KMS-11 (cell line): ENCODE measurements at regions not wholly inside any gene's neighbourhood (a gene's known extent, or its start where the extent isn't known, plus 50 kb on each side); places are given as distances from the start of the nearest gene placed in this dataset.

ENCODE experiments used
- H2AFZ ChIP-seq: fragments of 200-600 bp; sonication (generic); 2 replicates; pipeline ENCODE4 v1.6.1; 2016; ENCODE audit warnings: antibody characterized with exemption, mixed run types, low read depth
- H3K27ac ChIP-seq: fragments of 200-600 bp; sonication (generic); 2 replicates; pipeline ENCODE4 v1.6.1; 2016; ENCODE audit warnings: mild to moderate bottlenecking, mixed run types
- H3K27me3 ChIP-seq: fragments of 200-600 bp; sonication (generic); 2 replicates; pipeline ENCODE4 v1.6.1; 2017; ENCODE audit warnings: mild to moderate bottlenecking, low read depth, mixed run types, moderate library complexity; ENCODE audit not compliant: insufficient read depth
- H3K36me3 ChIP-seq: fragments of 200-600 bp; sonication (generic); 2 replicates; pipeline ENCODE4 v1.6.1; 2017; ENCODE audit warnings: mild to moderate bottlenecking, mixed run types; ENCODE audit not compliant: insufficient read depth
- H3K4me1 ChIP-seq: fragments of 200-600 bp; sonication (generic); 2 replicates; pipeline ENCODE4 v1.6.1; 2016; ENCODE audit warnings: mild to moderate bottlenecking, low read depth, mixed run types; ENCODE audit not compliant: poor library complexity, severe bottlenecking
- H3K4me2 ChIP-seq: fragments of 200-600 bp; sonication (generic); 2 replicates; pipeline ENCODE4 v1.7.0; 2016; ENCODE audit warnings: mild to moderate bottlenecking, mixed run types
- H3K4me3 ChIP-seq: fragments of 200-600 bp; sonication (generic); IDR thresholded peaks from 2 replicates; pipeline ENCODE4 v1.6.1; 2017; ENCODE audit warnings: low read depth, low read length, mixed read lengths; ENCODE audit not compliant: insufficient read depth
- H3K79me2 ChIP-seq: fragments of 200-600 bp; sonication (generic); 2 replicates; pipeline ENCODE4 v1.6.1; 2016; ENCODE audit warnings: low read depth, mixed run types; ENCODE audit not compliant: insufficient read depth
- H3K9ac ChIP-seq: fragments of 200-600 bp; sonication (generic); 2 replicates; pipeline ENCODE4 v1.6.1; 2016; ENCODE audit warnings: mild to moderate bottlenecking, mixed run types
- H4K20me1 ChIP-seq: fragments of 200-600 bp; sonication (generic); 2 replicates; pipeline ENCODE4 v1.6.1; 2016; ENCODE audit warnings: mild to moderate bottlenecking, mixed run types; ENCODE audit not compliant: insufficient read depth
- CTCF ChIP-seq: fragments of 200-600 bp; sonication (generic); conservative IDR thresholded peaks from 2 replicates; pipeline ENCODE4 v1.6.1; 2017; ENCODE audit warnings: low read depth, mild to moderate bottlenecking, antibody characterized with exemption, low read length, moderate library complexity, mixed read lengths

DNA sequence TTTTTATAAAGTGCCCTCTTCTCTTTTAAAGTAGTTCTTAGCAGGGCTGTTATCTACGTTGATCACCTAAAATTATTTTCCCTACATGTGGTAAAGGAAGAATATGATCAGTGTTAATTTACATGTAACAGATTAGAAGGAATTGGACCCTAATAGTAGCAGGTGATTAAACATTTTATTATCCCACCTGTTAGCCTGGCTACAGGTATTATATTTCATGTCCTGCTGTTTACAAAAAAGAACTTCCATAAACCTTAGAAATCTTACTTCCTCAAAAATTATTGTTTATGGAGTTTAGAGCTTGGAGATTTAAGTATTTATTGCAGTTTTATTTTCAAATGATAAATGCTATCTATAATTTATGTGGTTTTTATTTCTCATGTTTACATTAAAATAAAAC, 1226.7 kb downstream of the UQCRFS1 start:
- TF ChIP-seq CTCF = no peak
- H3K9ac ChIP-seq = no peak overlapping the region

GRCh38 chr19:27975419-27976005, 1237.4 kb downstream of the UQCRFS1 start:
- H3K9ac ChIP-seq = no peak overlapping the region
- H3K4me2 ChIP-seq = no peak overlapping the region
- no peak overlapping the region for H3K4me3 ChIP-seq
- H3K36me3 ChIP-seq = no peaks in the 10 kb centered on the region
- H3K27ac ChIP-seq = no peak overlapping the region
- no peak overlapping the region for H2AFZ ChIP-seq
- H3K79me2 ChIP-seq = no peaks in the 10 kb centered on the region
- H4K20me1 ChIP-seq = no peaks in the 10 kb centered on the region
- no peaks in the 10 kb centered on the region for H3K27me3 ChIP-seq
- TF ChIP-seq CTCF = no peak
- no peaks in the 10 kb centered on the region for H3K4me1 ChIP-seq

More for the DNA sequence above, 1226.7 kb downstream of the UQCRFS1 start:
- no peak overlapping the region for H3K27ac ChIP-seq
- no peaks in the 10 kb centered on the region for H3K27me3 ChIP-seq
- H3K4me3 ChIP-seq = no peak overlapping the region
- no peaks in the 10 kb centered on the region for H3K4me1 ChIP-seq
- H3K36me3 ChIP-seq = no peaks in the 10 kb centered on the region
- no peak overlapping the region for H2AFZ ChIP-seq
- H4K20me1 ChIP-seq = no peaks in the 10 kb centered on the region
- H3K79me2 ChIP-seq = no peaks in the 10 kb centered on the region
- H3K4me2 ChIP-seq = no peak overlapping the region

DNA sequence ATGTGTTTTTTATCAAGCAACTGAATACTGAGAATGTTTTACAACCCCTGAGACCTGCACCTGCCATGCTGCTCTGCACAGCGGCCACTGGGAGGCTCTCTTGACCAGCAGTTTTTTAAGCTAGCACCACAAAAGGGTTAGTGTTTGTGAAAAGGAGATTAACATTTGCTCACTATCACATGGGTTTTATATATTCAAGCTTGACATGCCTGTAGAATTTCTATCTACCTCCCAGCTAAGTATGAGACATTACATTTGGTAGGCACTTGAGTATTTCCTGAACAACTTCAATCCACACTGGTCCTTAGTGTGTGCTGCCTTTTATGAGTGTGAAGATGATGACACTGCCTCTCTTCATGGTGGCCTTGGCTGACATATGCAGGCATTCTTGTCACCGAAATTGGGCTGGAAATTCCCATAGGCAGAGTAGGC, 1238.9 kb downstream of the UQCRFS1 start:
- H2AFZ ChIP-seq = no peak overlapping the region
- no peaks in the 10 kb centered on the region for H3K4me1 ChIP-seq
- H3K4me2 ChIP-seq = no peak overlapping the region
- H4K20me1 ChIP-seq = no peaks in the 10 kb centered on the region
- no peaks in the 10 kb centered on the region for H3K79me2 ChIP-seq
- peak; percentile 71 for TF ChIP-seq CTCF
- H3K36me3 ChIP-seq = no peaks in the 10 kb centered on the region
- H3K4me3 ChIP-seq = no peak overlapping the region
- H3K27me3 ChIP-seq = no peaks in the 10 kb centered on the region
- H3K9ac ChIP-seq = no peak overlapping the region
- H3K27ac ChIP-seq = no peak overlapping the region

DNA sequence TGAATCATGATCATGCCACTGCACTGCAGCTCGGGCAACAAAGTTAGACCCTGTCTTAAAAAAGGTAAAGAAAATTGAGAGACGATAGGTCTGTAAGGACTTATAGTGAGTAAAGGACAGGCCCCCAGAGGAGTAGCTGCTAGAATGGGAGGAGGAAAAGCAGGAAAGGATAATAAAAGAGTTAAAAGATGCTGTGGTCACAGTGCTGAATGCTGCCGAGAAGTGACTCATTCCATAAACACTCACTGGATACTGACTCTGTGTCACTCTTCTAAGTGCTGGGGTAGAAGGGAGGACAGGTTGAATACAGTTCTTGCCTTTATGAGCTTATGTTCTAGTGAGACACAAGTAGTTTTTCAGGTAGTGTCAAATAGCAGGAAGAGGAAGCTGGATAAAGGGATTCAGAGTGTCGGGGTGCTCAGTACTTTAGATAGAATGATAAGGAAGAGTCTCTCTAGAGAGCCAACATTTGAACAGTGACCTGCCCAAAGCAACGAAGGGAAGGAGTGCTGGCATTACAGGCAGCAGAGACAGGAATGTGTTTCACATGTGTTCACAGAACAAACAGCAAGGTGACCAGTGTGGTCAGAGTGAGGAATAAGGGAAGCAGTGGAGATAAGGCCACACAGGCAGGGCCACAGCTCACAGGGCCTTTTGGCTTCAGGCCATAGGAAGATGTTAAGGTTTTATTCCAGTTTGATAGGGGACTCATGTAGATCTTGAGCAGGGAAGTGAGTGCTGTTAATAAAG, 1240.5 kb downstream of the UQCRFS1 start:
- Histone ChIP-seq H4K20me1 (no peaks in the 10 kb centered on the region), H3K27me3 (no peaks in the 10 kb centered on the region), H3K4me2 (no peak overlapping the region), H3K36me3 (no peaks in the 10 kb centered on the region), H3K4me3 (no peak overlapping the region), H3K9ac (no peak overlapping the region), H2AFZ (no peak overlapping the region), H3K4me1 (no peaks in the 10 kb centered on the region), H3K79me2 (no peaks in the 10 kb centered on the region), H3K27ac (no peak overlapping the region)
- TF ChIP-seq CTCF = no peak
